ENCODE measurements at regions not wholly inside any gene's neighbourhood (a gene's known extent, or its start where the extent isn't known, plus 50 kb on each side); places are given as distances from the start of the nearest gene placed in this dataset.

DNA sequence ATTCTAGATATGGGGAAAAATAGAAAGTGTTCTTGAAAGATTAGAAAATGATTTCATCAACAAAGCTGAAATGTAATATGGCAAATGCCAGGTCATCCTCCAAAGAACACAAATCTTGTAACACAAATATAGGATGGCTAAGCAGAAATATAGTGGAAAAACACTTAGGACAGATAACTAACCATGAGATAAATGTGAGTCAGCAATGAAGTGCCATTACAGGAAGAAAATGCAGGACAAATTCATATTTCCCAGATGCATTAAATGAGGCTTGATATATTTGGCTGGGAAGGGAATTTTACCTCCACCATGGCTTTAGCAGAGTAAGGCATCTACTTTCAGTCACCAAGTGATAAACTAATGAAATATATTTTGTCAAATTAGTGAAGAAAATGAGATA is 92.8 kb upstream of the SEMA6D start:
- Histone ChIP-seq H3K79me1 (ENCODE audit: insufficient read depth, low read depth, low read length, poor library complexity, severe bottlenecking) (no peaks in the 10 kb centered on the region), H3K4me1 (ENCODE audit: insufficient read depth, low read length) (no peaks in the 10 kb centered on the region), H2AFZ (ENCODE audit: low read length) (no peak overlapping the region), H4K20me1 (ENCODE audit: control insufficient read depth, insufficient read depth, insufficient read length) (no peaks in the 10 kb centered on the region), H3K9me3 (ENCODE audit: control insufficient read depth, low read depth, low read length) (no peaks in the 10 kb centered on the region), H2BK20ac (ENCODE audit: low read depth, low read length, poor library complexity, severe bottlenecking) (no peak overlapping the region), H3K56ac (ENCODE audit: insufficient read length, low read depth, low read length) (no peak overlapping the region), H4K8ac (replicated peaks; ENCODE audit: insufficient read length, low read depth, low read length) (no peak overlapping the region), H3K4ac (ENCODE audit: low read depth, low read length) (no peak overlapping the region), H3K79me2 (ENCODE audit: insufficient read depth, low read length) (no peaks in the 10 kb centered on the region), H2BK12ac (ENCODE audit: insufficient read length, low read depth, low read length) (no peak overlapping the region), H3K23me2 (ENCODE audit: insufficient read length, low read depth, low read length, poor library complexity, severe bottlenecking) (no peaks in the 10 kb centered on the region), H3K23ac (ENCODE audit: insufficient read length, low read depth, low read length) (no peak overlapping the region), H3K27me3 (ENCODE audit: insufficient read depth, low read length) (no peaks in the 10 kb centered on the region), H4K5ac (ENCODE audit: insufficient read length, low read depth, low read length) (no peak overlapping the region), H3T11ph (ENCODE audit: low read length) (no peak overlapping the region), H2AK5ac (ENCODE audit: insufficient read length, low read length) (no peak overlapping the region), H2BK15ac (ENCODE audit: low read depth, low read length) (no peak overlapping the region), H3K14ac (ENCODE audit: insufficient read depth, low read length) (no peak overlapping the region), H3K18ac (ENCODE audit: insufficient read length, low read depth, low read length) (no peak overlapping the region), H3K27ac (ENCODE audit: insufficient read length, low read depth, low read length) (no peak overlapping the region), H4K91ac (ENCODE audit: insufficient read length, low read depth, low read length) (no peak overlapping the region), H3K4me2 (ENCODE audit: insufficient read depth, insufficient read length, low read length) (no peak overlapping the region), H3K9ac (ENCODE audit: extremely low read depth, insufficient read length, low read length) (no peak overlapping the region), H2BK5ac (ENCODE audit: insufficient read length, low read length) (no peak overlapping the region), H2BK120ac (ENCODE audit: low read depth, low read length, poor library complexity, severe bottlenecking) (no peak overlapping the region)
- H3K27ac Mint-ChIP-seq = no peak overlapping the region
- H3K36me3 Mint-ChIP-seq (ENCODE audit: insufficient read depth in 1 of 3, low read depth in 3 of 3) = no peaks in the 10 kb centered on the region
- TF ChIP-seq, protein P1, sequence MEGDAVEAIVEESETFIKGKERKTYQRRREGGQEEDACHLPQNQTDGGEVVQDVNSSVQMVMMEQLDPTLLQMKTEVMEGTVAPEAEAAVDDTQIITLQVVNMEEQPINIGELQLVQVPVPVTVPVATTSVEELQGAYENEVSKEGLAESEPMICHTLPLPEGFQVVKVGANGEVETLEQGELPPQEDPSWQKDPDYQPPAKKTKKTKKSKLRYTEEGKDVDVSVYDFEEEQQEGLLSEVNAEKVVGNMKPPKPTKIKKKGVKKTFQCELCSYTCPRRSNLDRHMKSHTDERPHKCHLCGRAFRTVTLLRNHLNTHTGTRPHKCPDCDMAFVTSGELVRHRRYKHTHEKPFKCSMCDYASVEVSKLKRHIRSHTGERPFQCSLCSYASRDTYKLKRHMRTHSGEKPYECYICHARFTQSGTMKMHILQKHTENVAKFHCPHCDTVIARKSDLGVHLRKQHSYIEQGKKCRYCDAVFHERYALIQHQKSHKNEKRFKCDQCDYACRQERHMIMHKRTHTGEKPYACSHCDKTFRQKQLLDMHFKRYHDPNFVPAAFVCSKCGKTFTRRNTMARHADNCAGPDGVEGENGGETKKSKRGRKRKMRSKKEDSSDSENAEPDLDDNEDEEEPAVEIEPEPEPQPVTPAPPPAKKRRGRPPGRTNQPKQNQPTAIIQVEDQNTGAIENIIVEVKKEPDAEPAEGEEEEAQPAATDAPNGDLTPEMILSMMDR (conservative IDR thresholded peaks at IDR 0.05) = no peak
- no peaks in the 10 kb centered on the region for H3K9me3 Mint-ChIP-seq
- H3K27me3 Mint-ChIP-seq (ENCODE audit: low read depth) = peaks cover 2% of the 10 kb centered on the region; the same call in 1 of the 2 replicates
- H3K4me3 Mint-ChIP-seq = no peak overlapping the region
- no peak for DNase-seq
- peaks cover 0 to 6% of the 10 kb centered on the region in 2 experiments; a peak in 3 of 4 replicates for H3K4me1 Mint-ChIP-seq

All from H9 (cell line).